NCI-H1930 (cell line): ENCODE measurements at regions not wholly inside any gene's neighbourhood (a gene's known extent, or its start where the extent isn't known, plus 50 kb on each side); places are given as distances from the start of the nearest gene placed in this dataset.

Experiments
- DNase-seq, 2 experiments: peaks; one replicate each; lab custom pipeline; 2025; lab: John Stamatoyannopoulos, UW

DNA sequence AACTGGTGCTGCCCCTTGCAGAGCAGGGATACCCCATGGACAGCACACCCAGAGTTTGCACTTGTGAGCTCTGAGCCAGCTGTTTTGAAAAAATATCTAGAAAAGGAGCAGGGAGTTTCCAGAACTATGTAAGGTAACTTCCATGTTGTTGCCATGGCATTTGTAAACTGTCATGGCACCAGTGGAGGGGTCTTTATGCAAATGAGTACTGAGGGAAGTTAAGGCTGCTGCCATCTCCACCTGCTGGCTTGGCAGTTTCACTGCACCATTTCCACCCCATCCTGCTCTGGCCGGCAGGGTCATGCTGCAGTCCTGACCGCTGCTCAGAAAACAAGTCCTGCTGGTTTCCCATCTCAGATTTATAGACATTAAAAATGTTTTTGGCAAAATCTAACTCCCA is 52.3 kb upstream of the SNTG2 start:
- DNase-seq = no peak

DNA sequence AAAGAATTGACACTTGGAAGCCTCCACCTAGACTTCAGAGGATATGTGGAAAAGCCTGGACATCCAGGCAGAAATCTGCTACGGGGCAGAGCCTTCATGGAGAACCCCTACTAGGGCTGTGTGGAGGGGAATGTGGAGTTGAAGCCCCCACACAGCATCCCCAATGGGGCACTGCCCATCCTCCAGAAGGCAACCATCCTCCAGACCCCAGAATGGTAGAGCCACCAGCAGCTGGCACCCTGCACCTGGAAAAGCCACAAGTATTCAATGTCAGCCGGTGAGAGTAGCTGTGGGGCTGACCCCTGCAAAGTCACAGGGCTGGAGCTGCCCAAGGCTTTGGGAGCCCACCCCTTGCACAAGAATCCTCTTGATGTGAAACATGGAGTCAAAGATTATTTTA is 53.6 kb upstream of the SNTG2 start:
- DNase-seq = no peak

DNA sequence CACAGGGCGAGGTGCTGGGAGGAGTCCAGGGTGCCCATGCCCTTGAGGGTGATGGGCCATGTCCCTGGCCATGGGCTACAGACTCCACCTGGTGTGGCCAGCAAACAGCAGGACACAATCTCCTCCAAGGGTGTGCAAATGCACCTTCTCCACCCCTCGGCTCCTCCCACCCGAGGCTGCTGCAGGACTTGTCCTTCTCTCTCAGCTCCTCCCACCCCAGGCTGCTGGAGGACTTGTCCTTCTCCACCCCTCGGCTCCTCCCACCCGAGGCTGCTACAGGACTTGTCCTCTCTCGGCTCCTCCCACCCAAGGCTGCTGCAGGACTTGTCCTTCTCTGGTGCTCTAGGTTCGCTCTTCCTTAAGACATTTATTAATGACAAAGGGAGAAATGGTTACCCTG is 57.3 kb upstream of the SNTG2 start:
- no peak for DNase-seq

DNA sequence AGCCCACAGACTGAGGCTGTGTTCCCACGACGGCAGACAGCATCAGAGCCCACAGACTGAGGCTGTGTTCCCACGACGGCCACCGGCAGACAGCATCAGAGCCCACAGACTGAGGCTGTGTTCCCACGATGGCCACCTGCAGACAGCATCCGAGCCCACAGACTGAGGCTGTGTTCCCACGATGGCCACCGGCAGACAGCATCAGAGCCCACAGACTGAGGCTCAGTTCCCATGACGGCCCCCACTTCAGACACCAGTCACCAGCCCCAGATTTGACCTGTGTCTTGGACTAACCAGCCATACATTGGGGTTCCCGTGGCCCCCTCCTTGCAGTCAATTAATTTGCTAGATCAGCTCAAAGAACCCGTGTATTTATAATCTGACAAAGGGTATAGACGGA is 57.8 kb upstream of the SNTG2 start:
- DNase-seq = no peak

DNA sequence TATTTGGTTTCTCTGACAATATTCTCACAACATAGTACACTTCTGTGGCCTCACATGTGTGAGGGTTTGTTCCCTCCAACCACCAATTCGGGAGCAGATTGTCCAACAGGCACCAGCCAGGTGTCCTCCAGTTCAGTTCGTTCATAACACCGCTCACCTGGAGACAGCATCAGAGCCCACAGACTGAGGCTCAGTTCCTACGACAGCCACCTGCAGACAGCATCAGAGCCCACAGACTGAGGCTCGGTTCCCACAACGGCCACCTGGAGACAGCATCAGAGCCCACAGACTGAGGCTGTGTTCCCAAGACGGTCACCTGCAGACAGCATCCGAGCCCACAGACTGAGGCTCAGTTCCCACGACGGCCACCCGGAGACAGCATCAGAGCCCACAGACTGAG is 58.2 kb upstream of the SNTG2 start:
- DNase-seq = no peak

DNA sequence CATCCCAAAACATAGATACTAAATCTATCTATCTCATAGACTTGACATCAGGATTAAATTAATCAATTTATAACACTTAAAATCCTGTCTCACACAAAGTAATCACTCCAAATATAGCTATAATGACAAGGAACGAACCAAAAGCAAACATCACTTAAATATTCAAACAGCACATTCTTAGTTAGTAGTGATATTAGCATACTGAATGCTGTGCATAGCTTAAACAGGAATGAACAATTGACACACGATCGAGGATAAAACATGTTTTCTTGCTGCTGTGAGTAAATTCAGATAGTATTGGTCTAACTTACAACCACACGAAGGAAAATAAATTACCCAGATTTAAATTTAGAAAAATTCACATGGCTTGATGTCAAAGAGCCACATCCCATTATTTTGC is 58.9 kb upstream of the SNTG2 start:
- no peak for DNase-seq

DNA sequence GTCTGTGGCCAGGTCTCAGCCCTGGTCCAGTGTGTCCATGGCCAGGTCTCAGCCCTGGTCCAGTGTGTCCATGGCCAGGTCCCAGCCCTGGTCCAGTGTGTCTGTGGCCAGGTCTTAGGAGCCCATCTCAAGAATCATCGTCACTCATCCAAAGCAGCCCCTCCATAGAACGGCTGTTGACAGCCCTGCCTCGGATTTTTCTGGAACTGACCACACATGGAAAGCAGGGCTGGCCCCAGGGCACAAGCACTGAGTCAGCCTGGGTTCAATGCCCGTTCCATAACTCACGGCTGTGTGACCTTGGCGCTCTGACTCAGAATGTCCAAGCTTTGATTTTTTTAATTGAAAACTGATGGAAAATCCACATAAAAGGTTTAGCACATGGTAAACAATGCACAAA is 59.9 kb upstream of the SNTG2 start:
- no peak for DNase-seq

DNA sequence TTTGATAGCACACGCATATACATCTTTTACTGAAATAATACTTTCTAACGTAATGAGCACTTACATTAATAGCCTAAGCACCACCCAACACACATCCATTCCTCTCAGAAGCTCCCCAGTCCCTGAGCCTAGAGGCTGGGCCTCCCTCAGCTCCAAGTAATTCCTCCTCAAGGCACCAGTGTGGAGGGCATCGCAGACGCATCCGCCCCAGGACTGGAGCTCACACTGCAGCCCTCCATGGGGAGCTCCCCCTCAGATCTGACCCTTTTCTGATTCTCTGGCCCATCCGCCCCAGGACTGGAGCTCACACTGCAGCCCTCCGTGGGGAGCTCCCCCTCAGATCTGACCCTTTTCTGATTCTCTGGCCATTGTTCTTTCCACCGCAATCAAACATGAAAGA is 60.4 kb upstream of the SNTG2 start:
- DNase-seq = no peak

DNA sequence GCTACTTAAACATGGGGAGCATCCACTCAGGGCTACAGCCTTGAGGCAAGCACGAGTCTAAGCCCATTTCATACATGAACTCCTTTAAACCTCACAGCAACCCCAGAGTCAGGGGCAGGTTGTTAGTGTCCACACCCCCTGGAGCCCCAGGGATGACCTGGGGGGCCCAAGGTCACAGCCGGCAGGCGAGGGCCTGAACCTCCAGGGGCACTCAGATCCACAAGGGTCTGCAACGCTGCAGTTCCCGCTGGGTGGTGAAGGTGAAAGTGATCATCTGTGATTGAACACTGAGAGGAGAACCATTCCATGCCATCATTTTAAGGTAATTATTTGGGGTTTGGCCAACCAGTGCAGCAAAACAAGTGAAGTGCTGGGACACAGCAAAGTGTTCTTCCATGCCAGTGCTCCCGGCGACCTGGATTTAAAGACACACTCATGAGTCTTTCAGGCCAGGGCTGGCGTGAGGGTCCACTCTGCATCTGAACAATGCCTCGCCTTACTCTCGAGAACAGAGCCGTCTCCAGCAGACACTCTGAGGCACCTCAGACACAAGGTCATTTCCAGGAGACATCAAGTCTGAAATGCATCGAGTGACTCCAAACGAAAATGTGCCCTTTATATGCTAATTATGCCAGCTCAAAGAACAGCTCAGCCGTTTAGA is 61.6 kb upstream of the SNTG2 start:
- no peak for DNase-seq

DNA sequence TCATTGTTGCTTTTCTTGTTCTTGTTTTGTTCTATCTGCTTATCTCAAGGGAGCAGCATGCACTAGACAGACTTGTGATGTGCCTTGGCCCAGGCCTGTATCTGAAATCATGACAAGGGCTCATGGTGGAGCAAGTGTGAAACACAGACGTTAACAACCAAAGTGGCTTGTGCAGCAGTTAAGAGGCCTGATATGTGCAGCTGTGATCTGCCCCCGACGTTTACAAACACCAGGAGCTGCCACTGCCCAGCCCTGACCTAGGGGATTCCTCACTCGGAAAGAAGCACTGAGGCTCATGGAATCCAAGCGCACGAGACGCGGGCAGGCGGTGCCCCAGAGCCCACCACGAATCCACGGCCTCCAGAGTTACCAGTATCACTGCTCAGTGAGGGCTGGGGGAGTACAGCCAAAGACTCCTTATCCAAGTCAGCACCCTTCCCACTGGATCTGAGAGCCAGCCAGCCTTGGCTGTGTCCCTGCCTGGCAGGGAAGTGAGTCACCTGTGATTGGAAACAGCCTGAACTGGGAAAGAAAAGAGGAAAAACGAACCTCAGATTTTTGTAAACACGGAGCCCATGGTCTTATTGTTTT is 62.3 kb upstream of the SNTG2 start:
- DNase-seq = no peak

DNA sequence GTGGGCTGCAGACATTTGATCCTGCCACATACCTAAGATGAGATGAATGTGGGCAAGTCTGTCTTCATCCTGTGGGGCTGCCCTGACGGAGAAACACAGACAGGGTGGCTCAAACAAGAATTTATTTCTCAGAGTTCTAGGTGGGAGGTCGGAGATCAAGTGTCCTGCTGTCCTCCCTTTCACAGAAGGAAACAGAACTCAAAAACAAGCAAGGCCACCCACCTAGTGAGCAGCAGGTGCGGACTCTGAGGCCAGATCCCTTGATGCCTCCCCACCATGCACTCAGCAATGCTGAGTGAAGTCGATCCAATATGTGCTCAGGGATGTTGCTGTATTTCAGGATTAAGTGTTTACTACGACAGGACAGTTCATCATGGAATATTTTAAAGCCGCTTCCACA is 63.0 kb upstream of the SNTG2 start:
- DNase-seq = no peak

DNA sequence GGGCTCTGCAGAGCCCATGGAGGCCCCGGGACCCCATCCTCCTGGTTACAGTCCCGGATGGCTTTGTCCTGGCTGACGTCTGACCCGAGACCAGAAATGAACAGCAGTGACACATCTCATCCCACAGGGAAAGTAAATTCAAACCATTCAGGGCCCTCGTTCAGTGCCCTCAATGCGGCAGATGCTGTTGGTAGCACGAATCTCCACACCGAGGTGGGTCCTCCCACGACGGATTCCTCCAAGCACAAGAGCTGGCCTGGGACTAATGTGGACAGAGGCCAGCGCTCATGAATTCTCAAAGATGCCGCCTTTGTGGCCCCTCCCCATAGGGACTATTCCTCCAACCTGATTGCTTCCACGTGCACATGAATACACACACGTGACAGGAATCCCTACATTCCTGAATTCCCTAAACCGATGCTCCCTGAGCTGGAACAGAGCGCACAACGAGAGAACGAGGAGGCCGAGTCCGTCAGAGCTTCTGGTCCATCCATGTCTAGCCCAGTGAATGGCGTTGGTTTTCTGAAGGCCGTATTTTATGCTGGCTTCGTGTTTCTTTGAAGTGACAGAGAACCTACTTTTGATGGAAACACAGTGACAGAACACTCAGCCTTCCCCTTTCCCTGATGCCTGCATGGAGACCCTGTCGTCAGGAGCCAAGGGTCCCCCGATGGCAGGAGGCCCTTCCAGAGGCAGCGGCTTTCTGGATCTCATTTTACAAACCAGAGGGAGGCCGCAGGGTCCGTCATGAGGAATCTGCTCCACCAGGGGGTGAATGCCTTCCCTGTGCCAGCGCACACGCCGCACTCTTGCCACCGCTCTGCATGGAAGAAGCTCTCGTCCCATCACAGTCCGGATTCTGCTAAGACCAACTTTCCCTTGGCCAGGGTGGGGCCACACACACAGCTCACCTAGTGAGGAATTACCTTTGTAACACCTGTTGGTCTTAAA is 64.3 kb upstream of the SNTG2 start:
- no peak for DNase-seq

DNA sequence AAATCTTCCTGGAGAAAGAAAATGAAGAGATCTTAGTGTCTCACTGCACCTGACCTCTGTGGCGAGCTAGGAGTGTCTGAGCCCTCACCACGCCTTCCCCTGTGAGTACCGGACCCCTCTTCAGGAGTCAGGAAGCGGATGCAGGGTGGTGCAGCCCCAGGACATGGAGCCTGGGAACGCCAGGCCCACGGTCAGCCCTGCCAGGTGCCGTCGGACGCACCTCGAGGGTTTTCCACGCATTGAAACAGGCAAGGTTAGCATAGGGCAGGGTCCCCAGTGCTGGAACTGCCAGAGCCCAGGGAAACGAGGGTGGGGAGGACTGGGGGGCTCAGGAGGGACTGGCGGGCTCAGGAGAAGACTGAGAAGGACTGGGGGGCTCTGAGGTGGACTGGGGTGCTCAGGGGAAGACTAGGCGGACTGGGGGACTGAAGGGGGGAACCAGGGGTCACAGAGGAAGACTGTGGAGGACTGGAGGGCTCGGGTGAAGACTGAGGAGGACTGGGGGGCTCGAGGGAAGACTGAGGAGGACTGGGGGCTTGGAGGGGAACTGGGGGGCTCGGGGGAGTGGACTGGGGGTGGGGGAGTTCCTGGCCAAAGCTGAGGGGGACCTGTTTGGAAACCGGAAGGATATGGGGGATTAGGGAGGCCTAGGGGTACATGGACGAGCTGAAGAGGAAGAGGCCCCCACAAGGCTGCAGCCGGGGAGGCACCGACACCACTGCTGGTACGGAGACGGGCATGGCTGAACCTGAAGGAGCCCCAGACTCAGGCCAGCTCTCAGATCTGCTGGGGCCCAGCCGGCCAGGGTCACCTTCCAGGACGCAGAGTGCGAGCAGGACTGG is 65.2 kb upstream of the SNTG2 start:
- no peak for DNase-seq

DNA sequence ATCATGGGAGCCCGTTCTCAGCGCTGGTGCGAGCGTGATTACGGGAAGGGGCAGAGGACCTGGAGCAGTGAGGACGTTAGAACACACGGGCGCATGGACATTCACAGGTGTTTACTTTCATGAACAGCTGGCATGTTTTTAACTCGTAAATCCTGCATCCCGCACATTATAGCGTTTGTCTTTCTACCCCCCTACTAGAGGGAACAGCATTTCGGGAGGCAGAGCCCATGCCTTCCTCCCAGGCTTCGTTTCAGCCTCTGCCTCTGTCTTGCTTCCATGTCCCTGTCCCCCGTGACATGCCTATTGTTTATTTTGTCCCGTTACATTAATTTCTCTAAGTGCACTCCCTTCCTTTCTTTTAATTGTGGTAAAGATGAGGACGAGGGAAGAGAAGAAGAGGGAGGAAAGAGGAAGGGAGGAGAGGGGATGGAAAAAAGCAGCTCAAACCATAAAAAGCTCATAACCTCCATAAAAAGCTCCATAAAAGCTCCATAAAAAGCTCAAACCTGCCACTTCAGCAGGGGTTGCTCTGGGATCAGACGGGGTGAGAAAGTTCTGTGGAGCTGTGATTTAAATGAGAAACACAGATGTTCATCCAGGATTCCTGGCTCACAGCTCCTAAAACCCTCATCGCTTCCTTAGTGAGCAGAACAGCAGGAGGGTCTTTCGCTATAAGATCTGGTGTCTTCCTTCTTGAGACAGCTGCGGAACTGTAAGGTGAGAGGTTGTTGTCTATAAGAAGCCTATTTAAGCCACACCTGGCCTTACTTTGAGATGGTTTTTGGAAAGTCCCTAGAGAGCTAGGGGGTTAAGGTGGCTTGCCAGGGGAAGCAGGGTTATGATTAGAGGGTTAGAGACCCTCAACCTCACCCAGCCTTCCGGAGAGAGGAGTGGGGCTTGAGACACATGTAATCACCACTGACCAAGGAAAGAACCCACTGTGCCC is 66.6 kb upstream of the SNTG2 start:
- no peak for DNase-seq

DNA sequence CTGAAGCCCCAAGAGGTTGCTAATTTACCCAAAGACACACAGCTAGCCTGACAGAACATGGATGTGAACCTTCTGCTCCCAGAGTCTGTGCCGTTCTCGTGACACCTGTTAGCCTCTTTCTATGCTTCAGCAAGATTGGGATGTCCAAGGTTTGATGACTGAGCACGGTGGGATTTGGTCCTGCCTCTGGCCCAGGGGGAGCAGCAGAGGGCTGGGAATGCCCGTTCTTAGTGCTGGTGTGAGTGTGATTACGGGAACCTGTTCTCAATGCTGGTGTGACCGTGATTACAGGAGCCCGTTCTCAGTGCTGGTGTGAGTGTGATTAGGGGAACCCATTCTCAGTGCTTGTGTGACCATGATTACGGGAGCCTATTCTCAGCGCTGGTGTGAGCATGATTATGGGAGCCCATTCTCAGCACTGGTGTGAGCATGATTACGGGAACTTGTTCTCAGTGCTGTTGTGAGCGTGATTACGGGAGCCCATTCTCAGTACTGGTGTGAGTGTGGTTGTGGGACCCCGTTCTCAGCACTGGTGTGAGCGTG is 67.3 kb upstream of the SNTG2 start:
- DNase-seq = no peak

DNA sequence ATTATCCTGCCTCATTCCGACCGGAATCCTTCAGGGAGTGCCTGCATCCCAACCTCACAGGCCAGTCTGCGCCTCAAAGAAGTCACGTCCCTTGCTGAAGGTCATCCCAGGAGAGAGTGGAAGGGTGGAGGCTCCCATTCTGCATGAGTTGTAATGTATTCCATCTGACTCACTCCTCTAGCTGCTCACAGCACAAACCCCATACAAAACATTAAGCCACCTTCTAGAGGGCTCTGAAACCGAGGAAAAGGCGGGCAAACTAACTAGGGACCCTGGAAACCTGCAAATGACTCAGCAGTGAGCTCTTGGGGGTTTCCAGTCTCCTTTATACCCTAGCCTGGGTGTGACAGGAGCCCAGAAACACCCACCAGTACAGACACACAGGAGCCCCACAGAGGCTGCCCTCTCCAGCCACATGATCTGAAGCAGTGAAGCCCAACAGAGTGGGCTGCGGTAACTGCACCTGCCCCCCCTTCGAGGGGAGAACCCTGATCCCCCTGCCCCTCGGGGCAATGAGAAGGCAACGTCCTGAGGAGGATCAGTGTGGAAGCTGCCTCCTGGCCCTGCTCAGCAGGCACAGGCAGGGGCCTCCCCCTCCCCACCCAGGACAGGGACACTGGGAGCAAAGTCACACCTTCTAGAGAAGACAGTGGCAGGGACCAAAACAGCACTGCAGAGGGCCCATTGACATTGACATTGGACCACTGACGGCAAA is 69.3 kb upstream of the SNTG2 start:
- no peak for DNase-seq

DNA sequence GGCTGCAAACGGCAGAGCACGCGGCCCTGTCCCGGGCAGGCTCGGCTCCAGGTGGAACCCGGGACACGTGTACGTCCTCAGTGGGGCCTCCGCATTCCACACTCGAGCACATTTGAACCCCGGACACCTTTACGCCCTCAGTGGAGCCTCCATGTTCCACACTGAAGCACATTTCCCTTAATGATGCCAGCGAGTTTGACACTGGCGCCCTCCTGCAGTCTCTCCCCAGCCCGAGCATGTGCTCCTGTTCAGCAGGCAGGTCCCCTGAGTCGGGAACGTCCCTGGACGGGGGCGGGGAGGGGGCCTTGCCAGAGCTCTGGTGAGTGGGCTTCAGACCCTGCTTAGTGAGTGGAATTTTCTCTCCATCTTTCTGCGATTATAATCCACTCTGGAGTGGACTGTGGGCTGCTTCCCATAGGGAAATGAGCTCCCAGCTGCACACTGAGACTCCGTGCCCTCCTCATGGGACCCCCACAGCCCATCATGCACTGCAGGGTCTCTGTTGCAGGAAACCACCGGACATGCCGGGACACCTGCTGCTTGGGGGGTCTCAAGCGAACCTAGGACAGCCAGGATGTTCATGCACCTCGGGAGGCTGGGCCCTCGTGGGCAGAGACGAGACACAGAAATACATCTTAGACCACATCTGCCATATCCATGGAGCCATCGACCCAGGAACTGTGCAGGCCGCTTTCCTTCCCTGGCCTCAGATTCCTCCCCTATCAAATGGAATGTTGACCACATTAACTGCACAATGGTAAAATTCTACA is 70.3 kb upstream of the SNTG2 start:
- DNase-seq = no peak

DNA sequence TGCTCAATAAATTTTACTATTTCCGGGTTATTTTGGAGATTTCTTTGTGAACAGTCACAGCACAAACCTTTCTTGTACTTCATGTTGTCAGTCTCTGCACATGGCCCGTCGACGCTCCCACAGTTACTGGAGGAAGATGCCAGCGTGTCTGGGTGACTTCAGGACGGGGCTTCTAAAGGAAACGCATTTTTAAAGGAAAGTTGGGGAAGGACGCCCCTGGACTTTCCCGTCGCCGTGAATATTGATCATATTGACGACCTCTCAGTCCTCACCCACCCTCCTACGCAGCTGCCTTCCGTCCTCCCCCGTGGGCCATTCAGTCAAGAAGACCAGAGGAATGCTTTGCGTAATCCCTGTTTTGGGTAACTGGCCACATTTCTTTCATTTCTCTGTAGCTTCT is 71.1 kb upstream of the SNTG2 start:
- DNase-seq = no peak

DNA sequence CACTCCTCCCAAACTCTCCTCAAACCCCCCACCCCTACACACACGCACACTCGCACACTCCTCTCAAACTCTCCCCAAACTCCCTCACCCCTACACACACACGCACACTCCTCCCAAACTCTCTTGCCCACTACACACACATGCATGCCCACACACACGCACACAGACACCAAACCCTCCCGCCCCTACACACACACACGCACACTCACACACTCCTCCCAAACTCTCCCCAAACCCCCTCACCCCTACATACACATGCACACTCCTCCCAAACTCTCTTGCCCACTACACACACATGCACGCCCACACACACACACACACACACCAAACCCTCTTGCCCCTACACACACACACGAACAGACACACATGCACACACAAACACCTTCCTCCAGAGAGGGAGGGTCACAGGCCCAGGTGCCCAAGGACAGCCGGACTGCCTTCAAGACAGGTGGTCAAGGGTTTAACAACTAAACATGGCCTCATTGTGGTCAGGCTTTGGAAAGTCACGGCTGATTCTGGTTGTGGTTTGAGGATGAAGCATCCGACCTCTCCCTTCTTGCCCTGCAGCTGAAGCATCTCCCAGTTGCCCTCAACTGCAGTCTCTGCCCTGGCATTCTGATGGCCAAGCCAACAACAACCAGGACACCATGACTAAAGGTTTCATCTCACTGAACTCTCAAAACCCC is 72.3 kb upstream of the SNTG2 start:
- no peak for DNase-seq
